ENCODE measurements at regions not wholly inside any gene's neighbourhood (a gene's known extent, or its start where the extent isn't known, plus 50 kb on each side); places are given as distances from the start of the nearest gene placed in this dataset.

DNA sequence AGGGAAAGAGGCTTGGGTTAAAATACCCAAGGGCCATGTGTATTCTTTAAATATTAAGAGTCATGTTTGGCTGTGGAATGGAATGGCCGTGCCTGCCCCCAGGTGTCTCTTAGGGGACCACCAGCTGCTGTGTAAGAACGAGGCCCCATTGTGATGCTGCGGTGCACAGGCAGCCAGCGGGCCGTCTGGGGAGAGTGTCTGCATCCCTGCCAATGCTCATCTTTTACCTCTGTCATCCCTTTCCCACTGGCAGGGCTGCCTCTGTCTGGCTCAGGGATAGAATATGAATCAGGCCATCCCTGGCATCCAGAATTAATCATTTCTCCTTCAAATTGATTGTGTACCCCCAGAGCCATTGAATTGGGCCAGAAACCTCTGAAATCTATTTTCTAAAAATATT, 137.8 kb upstream of the GALNT17 start:
- no peak for DNase-seq

DNA sequence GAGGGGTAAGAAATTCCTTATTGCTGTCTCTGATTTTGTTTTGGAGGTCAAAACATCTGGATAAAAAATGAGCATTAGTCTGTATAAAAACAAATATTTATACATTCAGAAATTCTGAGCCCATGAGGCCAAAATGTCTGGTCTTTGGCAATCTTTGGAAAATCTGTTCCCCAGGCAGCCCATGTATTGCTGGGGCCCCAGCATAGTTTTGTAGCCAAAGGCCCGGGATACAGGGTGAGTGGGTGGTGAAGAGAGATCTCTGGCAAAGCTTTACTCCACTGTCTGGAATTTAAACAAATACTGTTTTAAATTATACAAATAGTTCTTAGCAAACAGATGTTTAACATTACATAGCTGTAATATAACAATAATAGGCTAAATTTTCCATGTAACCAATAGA, 134.7 kb upstream of the GALNT17 start:
- no peak for DNase-seq

DNA sequence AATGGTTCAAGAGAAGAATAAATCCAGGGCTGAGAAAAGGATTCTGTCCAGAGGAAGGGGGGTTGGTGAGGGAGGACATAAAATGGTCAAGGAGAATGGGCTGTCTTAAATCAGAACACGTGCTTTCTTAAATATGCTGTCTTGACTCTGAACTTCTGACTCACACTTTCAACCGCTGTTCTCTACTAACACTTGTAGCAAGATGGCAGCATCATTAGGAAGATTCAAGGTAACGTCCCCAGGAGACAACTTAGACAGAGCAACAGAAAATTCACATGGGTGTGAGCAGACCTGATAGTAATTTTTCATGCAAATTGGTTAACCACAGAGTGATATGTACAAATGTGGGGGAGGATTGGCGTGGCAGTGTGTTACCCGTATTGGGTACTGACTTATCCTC, 126.8 kb upstream of the GALNT17 start:
- DNase-seq, result no peak

DNA sequence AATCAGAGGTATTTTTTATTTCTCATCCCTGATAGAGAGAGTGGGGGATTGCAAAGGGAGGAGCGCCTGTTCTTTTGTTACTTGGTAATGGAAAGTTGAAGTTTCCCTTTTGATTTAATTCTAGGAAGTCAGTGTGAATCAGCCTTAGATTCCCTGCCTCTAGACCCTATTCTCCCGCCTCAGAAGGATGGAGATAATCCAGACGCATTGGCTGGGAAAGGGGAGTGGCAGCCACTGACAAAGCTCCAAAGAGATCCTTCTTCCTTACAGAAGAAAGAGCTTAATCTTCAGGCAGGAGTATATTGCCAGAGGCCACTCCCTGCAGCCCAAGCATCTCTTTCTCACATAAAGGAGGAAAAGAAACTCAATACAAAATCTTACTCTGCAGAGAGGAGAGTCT, 122.3 kb upstream of the GALNT17 start:
- no peak for DNase-seq

DNA sequence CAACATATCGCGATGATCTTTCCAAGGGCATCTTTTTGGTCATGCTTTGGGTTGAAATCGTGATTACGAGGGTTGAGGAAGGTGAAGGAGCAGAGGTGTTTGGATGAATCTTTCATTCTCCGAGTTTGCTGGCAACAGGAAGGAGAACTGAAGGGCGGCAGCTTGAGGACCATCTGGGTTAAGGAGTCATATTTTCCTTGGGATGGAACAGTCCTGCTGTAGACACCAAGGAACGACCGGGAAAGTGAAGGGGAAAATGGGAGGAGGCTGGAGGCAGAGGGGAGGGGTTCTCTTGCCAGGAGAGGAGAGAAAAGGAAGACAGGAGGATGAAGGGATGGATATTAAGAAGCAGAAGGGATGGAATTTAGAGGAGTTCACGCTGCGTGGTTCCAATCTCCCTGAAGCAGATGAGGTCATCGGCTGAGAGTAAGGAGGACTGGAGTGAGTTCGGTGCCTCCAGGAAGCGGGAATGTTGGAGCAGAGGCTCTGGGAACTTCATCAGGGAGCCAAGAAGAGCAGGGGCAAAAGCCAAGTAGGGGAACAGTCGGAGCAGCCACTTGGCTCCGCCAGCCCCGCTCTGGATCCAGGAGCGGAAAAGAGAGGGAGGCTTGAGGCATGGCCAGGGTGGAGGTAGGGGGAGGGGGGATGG, 116.6 kb upstream of the GALNT17 start:
- DNase-seq, result no peak

DNA sequence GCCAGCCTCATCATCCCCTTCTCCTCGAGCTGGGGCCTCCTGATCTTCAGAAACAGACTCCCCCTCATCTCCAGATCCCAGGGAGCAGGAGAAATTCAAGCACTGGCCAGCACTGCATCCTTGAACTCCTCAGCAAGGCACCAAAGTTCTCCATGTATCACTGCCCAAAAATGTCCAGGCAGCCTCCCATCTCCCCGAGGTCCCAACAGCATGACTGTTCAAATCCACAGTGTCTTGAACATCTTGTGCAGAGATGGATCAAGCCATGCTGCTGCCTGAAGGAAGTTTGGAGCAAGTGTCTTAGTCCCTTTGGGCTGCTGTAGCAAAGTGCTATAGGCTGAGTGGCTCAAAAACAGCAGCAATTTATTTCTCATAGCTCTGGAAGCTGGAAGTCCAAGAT, 115.5 kb upstream of the GALNT17 start:
- no peak for DNase-seq

DNA sequence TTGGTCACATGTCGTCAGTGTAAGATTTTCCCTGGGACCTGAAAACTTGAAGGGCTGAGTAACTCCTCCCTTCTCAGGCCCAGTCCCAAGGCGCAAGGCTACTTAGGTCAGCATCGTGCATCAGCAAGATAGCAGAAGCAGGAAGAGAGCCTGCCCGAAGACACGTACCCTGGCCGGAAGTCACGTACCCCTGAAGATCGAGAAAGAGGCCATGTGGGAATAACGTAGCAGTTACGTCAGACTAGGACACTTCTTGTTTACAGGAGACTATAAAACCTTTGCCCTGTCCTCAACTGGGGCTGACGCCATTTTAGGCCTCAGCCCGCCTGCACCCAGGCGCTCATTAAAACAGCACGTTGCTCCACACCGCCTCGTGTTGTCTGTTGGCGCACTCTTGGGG, 114.3 kb upstream of the GALNT17 start:
- no peak for DNase-seq

DNA sequence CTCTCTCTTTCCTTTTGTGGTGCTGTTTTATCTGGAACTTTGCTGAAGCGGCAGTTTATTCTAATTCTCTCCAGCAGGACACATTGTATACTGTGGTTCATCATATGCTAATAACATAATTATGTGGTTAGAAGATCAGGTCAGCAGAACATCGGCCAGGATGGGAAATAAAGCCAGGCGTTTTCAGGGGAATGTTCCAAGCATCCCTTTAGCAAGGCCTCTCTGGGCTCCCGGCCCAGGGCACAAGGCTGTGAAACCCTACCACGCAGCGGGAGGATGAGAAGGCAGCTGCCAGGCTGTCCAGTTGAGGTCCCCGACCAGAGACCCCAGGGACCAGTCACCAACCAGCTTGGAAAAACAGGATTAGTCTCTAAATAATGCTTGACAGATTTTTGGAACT, 112.2 kb upstream of the GALNT17 start:
- no peak for DNase-seq

DNA sequence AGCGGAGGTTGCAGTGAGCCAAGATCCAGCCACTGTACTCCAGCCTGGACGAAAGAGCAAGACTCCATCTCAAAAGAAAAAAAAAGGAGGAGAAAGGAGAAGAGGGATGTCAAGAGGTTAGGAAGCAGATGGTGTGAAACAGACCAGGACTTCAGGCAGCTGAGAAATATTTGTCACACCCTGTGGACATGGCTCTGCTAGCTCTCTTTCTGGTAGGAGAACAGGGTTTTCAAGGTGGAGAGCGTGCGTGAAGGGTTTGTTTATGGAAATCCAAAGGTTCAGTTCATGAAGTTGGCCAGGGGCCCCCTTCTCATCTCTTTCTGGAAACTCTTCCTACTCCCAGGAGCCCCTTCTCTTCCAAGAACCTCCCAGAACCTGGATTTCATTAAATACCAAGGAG, 110.8 kb upstream of the GALNT17 start:
- no peak for DNase-seq

DNA sequence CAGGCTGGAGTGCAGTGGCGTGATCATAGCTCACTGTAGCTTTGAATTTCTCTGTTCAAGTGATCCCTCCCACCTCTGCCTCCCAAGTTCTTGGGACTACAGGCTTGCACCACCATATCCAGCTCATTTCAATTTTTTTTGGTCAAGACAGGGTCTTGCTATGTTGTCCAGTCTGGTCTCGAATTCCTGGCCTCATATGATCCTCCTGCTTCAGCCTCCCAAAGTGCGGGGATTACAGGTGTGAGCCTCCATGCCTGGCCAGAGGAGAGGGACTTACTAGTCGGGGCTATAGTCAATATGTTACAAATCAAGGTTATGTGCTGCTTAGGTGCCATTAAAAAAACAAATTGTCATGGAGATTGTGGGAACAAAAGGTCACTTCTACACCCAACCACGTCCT, 105.3 kb upstream of the GALNT17 start:
- no peak for DNase-seq

DNA sequence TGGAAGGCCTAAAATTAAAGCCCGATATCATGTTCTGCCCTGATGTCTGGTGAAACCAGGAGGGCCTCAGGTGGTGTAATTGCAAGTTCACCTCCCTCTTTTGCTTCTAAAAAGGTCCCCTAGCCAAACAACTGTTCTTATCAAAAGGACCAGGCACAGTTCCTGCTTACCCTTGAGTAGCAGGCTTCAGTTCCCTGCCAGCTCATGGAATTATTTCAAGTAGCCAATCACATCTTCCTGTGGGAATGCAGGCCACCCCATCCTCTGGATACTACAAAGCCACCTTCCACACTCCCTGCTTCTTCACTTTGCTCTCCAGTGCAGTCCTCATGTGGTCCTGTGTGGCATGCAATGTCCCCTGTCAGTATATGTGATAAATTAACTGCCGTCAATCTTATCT, 97.7 kb upstream of the GALNT17 start:
- no peak for DNase-seq

DNA sequence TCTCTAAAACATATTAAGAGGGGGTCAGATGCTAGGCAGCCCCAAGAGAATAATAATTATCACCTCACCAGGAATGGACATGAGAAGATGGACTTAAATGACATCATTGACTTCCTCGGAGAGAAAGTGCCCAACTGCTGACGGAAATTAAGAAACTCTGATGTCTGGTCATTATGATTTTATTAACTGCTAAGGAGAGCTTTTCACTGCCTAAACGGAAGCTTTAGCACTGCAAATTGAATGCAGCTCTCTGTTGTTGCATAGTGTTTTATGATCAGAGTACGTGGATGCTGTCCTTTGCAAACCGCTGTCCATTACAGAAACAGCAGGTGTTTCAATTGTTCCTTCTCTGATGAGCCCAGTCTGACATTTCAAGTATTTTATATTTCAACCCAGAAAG, 89.4 kb upstream of the GALNT17 start:
- no peak for DNase-seq

DNA sequence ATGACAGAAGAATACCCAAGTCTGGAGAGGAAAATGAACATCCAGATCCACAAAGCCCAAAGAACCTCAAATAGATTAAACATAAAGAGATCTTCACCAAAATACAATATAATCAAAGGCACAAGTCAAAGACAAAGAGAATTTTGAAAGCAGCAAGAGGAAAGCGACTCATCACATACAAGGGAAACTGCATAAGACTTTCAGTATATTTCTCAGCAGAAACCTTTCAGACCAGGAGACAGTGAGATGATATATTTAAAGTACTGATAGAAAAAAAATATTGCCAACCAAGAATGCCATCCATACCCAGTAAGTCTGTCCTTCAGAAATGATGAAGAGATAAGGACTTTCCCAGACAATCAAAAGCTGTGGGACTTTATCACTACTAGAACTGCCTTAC, 81.5 kb upstream of the GALNT17 start:
- no peak for DNase-seq

DNA sequence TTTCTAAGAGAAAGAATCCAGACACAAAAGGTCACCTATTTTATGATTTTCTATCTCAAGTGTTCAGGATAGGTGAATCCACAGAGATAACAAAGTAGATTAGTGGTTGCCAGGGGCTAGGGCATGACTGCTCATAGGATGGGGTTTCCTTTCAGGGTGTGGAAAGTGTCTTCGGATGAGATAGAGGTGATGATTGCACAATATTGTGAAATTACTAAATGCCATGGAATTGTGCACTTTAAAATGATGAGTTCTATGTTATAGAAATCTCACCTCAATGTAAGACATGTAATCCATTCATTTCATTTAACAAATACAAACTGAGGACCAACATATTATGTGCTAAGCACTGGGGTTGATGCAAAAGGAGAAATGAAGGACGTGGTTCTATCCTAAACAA, 76.4 kb upstream of the GALNT17 start:
- no peak for DNase-seq

DNA sequence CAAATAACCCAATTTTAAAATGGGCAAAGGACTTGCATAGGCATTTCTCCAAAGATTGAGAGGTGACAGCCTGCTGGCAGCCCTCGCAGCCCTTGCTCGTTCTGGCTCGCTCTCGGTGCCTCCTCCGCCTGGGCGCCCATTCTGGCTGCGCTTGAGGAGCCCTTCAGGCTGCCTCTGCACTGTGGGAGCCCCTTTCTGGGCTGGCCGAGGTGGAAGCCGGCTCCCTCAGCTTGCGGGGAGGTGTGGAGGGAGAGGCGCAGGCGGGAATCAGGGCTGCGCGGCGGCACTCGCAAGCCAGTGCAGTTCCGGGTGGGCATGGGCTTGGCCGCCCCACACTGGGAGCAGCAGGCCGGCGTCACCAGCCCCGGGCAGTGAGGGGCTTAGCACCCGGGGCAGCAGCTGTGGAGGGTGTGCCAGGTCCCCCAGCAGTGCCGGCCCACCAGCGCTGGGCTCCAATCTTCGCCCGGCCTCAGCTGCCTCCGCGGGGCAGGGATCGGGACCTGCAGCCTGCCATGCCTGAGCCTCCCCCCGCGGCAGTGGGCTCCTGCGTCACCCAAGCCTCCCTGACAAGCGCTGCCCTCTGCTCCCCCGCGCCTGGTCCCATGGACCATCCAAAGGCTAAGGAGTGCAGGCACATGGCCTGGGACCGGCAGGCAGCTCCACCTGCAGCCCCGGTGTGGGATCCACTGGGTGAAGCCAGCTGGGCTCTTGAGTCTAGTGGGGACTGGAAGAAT, 54.0 kb upstream of the GALNT17 start:
- DNase-seq, result no peak

Measured in suppressor macrophage treated with lipopolysaccharide for 4 hours (primary cell).